ENCODE measurements at regions not wholly inside any gene's neighbourhood (a gene's known extent, or its start where the extent isn't known, plus 50 kb on each side); places are given as distances from the start of the nearest gene placed in this dataset.
A peak's percentile ranks its signal among the peaks of the same experiment; 100 is the strongest.

- DNase-seq (ENCODE audit: low spot score): no peak
Measured at GRCh38 chr2:217273162-217273561, 413.3 kb upstream of the TNP1 start.

- no peak for DNase-seq (ENCODE audit: low spot score)
Measured at GRCh38 chr2:217271813-217272212, 411.9 kb upstream of the TNP1 start.

GRCh38 chr2:217270485-217271121 is 410.7 kb upstream of the TNP1 start:
- DNase-seq (ENCODE audit: low spot score): no peak

GRCh38 chr2:217269701-217270484 is 410.0 kb upstream of the TNP1 start:
- no peak for DNase-seq (ENCODE audit: low spot score)

- no peak for DNase-seq (ENCODE audit: low spot score)
Measured at GRCh38 chr2:217268978-217269377, 409.1 kb upstream of the TNP1 start.

GRCh38 chr2:217267758-217268157 is 407.9 kb upstream of the TNP1 start:
- no peak for DNase-seq (ENCODE audit: low spot score)

GRCh38 chr2:217263756-217264155 is 403.9 kb upstream of the TNP1 start:
- no peak for DNase-seq (ENCODE audit: low spot score)

GRCh38 chr2:217262911-217263310 is 403.0 kb upstream of the TNP1 start:
- no peak for DNase-seq (ENCODE audit: low spot score)

GRCh38 chr2:217261452-217261851 is 401.6 kb upstream of the TNP1 start:
- DNase-seq (ENCODE audit: low spot score): peak; percentile 16

- DNase-seq (ENCODE audit: low spot score): no peak
Measured at GRCh38 chr2:217260441-217261115, 400.7 kb upstream of the TNP1 start.

- DNase-seq (ENCODE audit: low spot score): no peak
Measured at GRCh38 chr2:217258170-217258569, 398.3 kb upstream of the TNP1 start.

- DNase-seq (ENCODE audit: low spot score): no peak
Measured at GRCh38 chr2:217256251-217256650, 396.4 kb upstream of the TNP1 start.

GRCh38 chr2:217254111-217254510 is 394.2 kb upstream of the TNP1 start:
- DNase-seq (ENCODE audit: low spot score): no peak

GRCh38 chr2:217252181-217252580 is 392.3 kb upstream of the TNP1 start:
- no peak for DNase-seq (ENCODE audit: low spot score)

GRCh38 chr2:217250013-217250524 is 390.2 kb upstream of the TNP1 start:
- no peak for DNase-seq (ENCODE audit: low spot score)

- DNase-seq (ENCODE audit: low spot score): no peak
Measured at GRCh38 chr2:217249121-217250012, 389.5 kb upstream of the TNP1 start.

GRCh38 chr2:217248312-217248935 is 388.6 kb upstream of the TNP1 start:
- peak; percentile 77 for DNase-seq (ENCODE audit: low spot score)

- DNase-seq (ENCODE audit: low spot score): no peak
Measured at GRCh38 chr2:217247476-217247875, 387.6 kb upstream of the TNP1 start.

GRCh38 chr2:217246108-217246507 is 386.2 kb upstream of the TNP1 start:
- DNase-seq (ENCODE audit: low spot score): no peak

- no peak for DNase-seq (ENCODE audit: low spot score)
Measured at GRCh38 chr2:217244815-217245214, 385.0 kb upstream of the TNP1 start.

- no peak for DNase-seq (ENCODE audit: low spot score)
Measured at GRCh38 chr2:217242947-217243346, 383.1 kb upstream of the TNP1 start.
